HCT116 (cell line): ENCODE measurements at regions not wholly inside any gene's neighbourhood (a gene's known extent, or its start where the extent isn't known, plus 50 kb on each side); places are given as distances from the start of the nearest gene placed in this dataset.

ENCODE experiments used
- ATAC-seq: fragments of 200-7000 bp; cut with Tn5 transposase; 2 replicates; pipeline ENCODE4 v1.9.1; 2020; ENCODE audit warnings: mild to moderate bottlenecking, moderate library complexity
- BruUV-seq: library from RNA; stranded (reverse); fragments of 400-500 nt; replicated peaks from 2 replicates; lab custom pipeline; 2021; lab: Mats Ljungman, UMichigan
- CTCF ChIA-PET: fragments of 300-600 bp; sonication (Branson Sonifier 250); formaldehyde crosslinking; loops from one replicate; lab custom pipeline; 2021; ENCODE audit warnings: antibody characterized with exemption; lab: Charles Lee
- POLR2A ChIA-PET: fragments of 300-600, 350-600 bp; sonication (Branson Sonifier 250); formaldehyde crosslinking; loops from one replicate; lab custom pipeline; 2021; ENCODE audit warnings: antibody characterized with exemption; lab: Charles Lee
- RAD21 ChIA-PET, 2 experiments: fragments of 300-600 bp; sonication (Branson Sonifier 250); formaldehyde crosslinking; loops; one replicate each; lab custom pipeline; 2023; ENCODE audit warnings: low total read pairs in 2 of 2; ENCODE audit not compliant: uncharacterized antibody in 2 of 2, unreplicated experiment in 2 of 2, low non-redundant PET in 1 of 2; lab: Charles Lee
- DNase-seq: peaks from one replicate; pipeline ENCODE4 v3.0.0-alpha.2; 2010; ENCODE audit warnings: low read depth, low spot score
- H2AFZ ChIP-seq: fragments of 200-600 bp; shearing (Covaris generic), sonication (generic); 2 replicates; pipeline ENCODE4 v1.6.1; 2017; ENCODE audit warnings: low read depth, mixed run types, mixed read lengths, antibody characterized with exemption, low read length; ENCODE audit not compliant: poor library complexity, severe bottlenecking
- H3K27ac ChIP-seq: 2 replicates; pipeline ENCODE4 v1.5.1; 2012; ENCODE audit warnings: low read depth, low read length
- H3K27me3 ChIP-seq: fragments of 200-600 bp; sonication (generic); 2 replicates; pipeline ENCODE4 v1.6.1; 2016; ENCODE audit warnings: mixed run types, low read length, mixed read lengths; ENCODE audit not compliant: insufficient read depth
- H3K36me3 ChIP-seq, 2 experiments: fragments of 200-500 bp in 1 of 2; fragments of 200-600 bp in 1 of 2; sonication (Bioruptor generic) in 1 of 2; sonication (generic) in 1 of 2; 2 replicates each; pipeline versions ENCODE4 v1.5.1 to v1.6.1; 2014 to 2016; ENCODE audit warnings: low read length in 2 of 2, inconsistent platforms in 1 of 2, mixed read lengths in 1 of 2, mixed run types in 1 of 2; ENCODE audit not compliant: insufficient read depth in 2 of 2, control insufficient read depth in 1 of 2
- H3K4me1 ChIP-seq, 2 experiments: fragments of 200-600 bp in 1 of 2; sonication (generic) in 1 of 2; 2 replicates each; pipeline versions ENCODE4 v1.5.1 to v1.6.1; 2012 to 2017; ENCODE audit warnings: low read length in 2 of 2, inconsistent platforms in 1 of 2, mild to moderate bottlenecking in 1 of 2, mixed read lengths in 1 of 2, mixed run types in 1 of 2, moderate library complexity in 1 of 2; ENCODE audit not compliant: insufficient read depth in 2 of 2, control insufficient read depth in 1 of 2
- H3K4me2 ChIP-seq: fragments of 200-600 bp; sonication (generic); 2 replicates; pipeline ENCODE4 v1.6.1; 2017; ENCODE audit warnings: mixed run types, low read length, mixed read lengths
- H3K4me3 ChIP-seq, 2 experiments: fragments of 200-600 bp in 1 of 2; sonication (generic) in 1 of 2; replicated peaks in 1 of 2; 2 replicates each; pipeline ENCODE4 v1.5.1; 2011 to 2016; ENCODE audit warnings: low read length in 2 of 2, control low read depth in 1 of 2, low read depth in 1 of 2, mild to moderate bottlenecking in 1 of 2, mixed read lengths in 1 of 2, mixed run types in 1 of 2
- H3K79me2 ChIP-seq: fragments of 200-600 bp; sonication (generic); 2 replicates; pipeline ENCODE4 v1.6.1; 2017; ENCODE audit warnings: mild to moderate bottlenecking, mixed run types, low read length, moderate library complexity, mixed read lengths; ENCODE audit not compliant: insufficient read depth
- H3K9ac ChIP-seq: fragments of 200-600 bp; sonication (generic); 2 replicates; pipeline ENCODE4 v1.6.1; 2016; ENCODE audit warnings: low read length, mixed read lengths
- H3K9me2 ChIP-seq: fragments of 200-600 bp; sonication (generic), shearing (Covaris generic); 2 replicates; pipeline ENCODE4 v1.6.1; 2017; ENCODE audit warnings: mixed run types, mild to moderate bottlenecking, moderate library complexity; ENCODE audit not compliant: insufficient read depth
- H3K9me3 ChIP-seq, 2 experiments: fragments of 200-500 bp in 1 of 2; fragments of 200-600 bp in 1 of 2; sonication (Bioruptor generic) in 1 of 2; sonication (generic) in 1 of 2; 2 replicates each; pipeline ENCODE4 v1.6.1; 2014 to 2017; ENCODE audit warnings: low read length in 2 of 2, mixed read lengths in 2 of 2, inconsistent platforms in 1 of 2, low read depth in 1 of 2, mild to moderate bottlenecking in 1 of 2, mixed run types in 1 of 2, moderate library complexity in 1 of 2; ENCODE audit not compliant: control insufficient read depth in 1 of 2, insufficient read depth in 1 of 2
- H4K20me1 ChIP-seq: fragments of 200-600 bp; sonication (generic), shearing (Covaris generic); 2 replicates; pipeline ENCODE4 v1.6.1; 2017; ENCODE audit warnings: mixed run types, mild to moderate bottlenecking, moderate library complexity; ENCODE audit not compliant: insufficient read depth
- ELF1 ChIP-seq: IDR thresholded peaks from 2 replicates; pipeline ENCODE4 v1.6.1; 2012; ENCODE audit warnings: low read depth, borderline replicate concordance
- EZH2 ChIP-seq: fragments of 200-600 bp; sonication (generic); IDR thresholded peaks from 2 replicates; pipeline ENCODE4 v1.6.1; 2017; ENCODE audit warnings: antibody characterized with exemption, mixed run types
- JUND ChIP-seq: IDR thresholded peaks from 2 replicates; pipeline ENCODE4 v1.6.1; 2012
- POLR2A ChIP-seq: IDR thresholded peaks from 2 replicates; pipeline ENCODE4 v1.7.0; 2011; ENCODE audit warnings: borderline replicate concordance; ENCODE audit not compliant: insufficient read depth, insufficient read length; ENCODE audit errors: extremely low read depth
- YY1 ChIP-seq: IDR thresholded peaks from 2 replicates; pipeline ENCODE4 v1.6.1; 2011; ENCODE audit warnings: low read length, low read depth, moderate library complexity, mild to moderate bottlenecking; ENCODE audit not compliant: insufficient replicate concordance; ENCODE audit errors: extremely low read depth
- ZNF274 ChIP-seq: fragments of 200-500 bp; sonication (Bioruptor generic); IDR thresholded peaks from 2 replicates; pipeline ENCODE4 v1.6.1; 2014; ENCODE audit warnings: mild to moderate bottlenecking, low read depth, low read length, inconsistent platforms
- intact Hi-C: fragments of 100-400 bp; cut with micrococcal nuclease; formaldehyde crosslinking; loops from 2 replicates; pipeline ENCODE4 v1.10.0; 2022
- TF ChIP-seq, protein P1 (sequence below), 3 experiments: fragments of 200-600 bp in 1 of 3; sonication (generic) in 1 of 3; IDR thresholded peaks in 2 of 3; conservative IDR thresholded peaks in 1 of 3; 2 replicates each; pipeline ENCODE4 v1.5.1; 2012 to 2017; ENCODE audit warnings: low read depth in 2 of 3, low read length in 2 of 3, antibody characterized with exemption in 1 of 3, borderline replicate concordance in 1 of 3, control low read depth in 1 of 3, mild to moderate bottlenecking in 1 of 3, mixed read lengths in 1 of 3, mixed run types in 1 of 3, moderate library complexity in 1 of 3; ENCODE audit not compliant: insufficient read depth in 1 of 3

DNA sequence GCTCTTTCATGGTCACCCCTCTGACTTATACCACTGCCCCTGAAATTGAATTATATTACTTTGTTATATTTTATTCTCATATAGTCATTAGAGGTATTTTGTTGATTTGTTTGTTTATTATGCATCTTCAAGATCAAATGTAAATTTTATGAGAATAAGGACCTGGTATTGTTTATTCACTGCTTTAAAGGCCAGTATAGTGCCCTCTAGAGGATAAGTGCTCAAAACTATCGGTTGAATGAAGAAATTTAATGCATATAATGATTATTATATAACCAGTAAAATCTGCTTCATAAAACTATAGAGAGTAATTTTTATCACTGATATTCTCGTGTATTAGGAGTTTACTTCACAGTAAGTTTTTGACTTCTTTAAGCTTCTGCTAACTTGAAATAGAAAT, 1401.9 kb downstream of the SLITRK1 start:
- H3K27ac ChIP-seq = no peak overlapping the region
- RAD21 ChIA-PET = no interaction called here
- H3K4me1 ChIP-seq = no peaks in the 10 kb centered on the region
- POLR2A ChIA-PET = no interaction called here
- no peak overlapping the region for H3K4me3 ChIP-seq
- TF ChIP-seq ELF1 = no peak
- TF ChIP-seq, protein P1, sequence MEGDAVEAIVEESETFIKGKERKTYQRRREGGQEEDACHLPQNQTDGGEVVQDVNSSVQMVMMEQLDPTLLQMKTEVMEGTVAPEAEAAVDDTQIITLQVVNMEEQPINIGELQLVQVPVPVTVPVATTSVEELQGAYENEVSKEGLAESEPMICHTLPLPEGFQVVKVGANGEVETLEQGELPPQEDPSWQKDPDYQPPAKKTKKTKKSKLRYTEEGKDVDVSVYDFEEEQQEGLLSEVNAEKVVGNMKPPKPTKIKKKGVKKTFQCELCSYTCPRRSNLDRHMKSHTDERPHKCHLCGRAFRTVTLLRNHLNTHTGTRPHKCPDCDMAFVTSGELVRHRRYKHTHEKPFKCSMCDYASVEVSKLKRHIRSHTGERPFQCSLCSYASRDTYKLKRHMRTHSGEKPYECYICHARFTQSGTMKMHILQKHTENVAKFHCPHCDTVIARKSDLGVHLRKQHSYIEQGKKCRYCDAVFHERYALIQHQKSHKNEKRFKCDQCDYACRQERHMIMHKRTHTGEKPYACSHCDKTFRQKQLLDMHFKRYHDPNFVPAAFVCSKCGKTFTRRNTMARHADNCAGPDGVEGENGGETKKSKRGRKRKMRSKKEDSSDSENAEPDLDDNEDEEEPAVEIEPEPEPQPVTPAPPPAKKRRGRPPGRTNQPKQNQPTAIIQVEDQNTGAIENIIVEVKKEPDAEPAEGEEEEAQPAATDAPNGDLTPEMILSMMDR (IDR thresholded peaks at IDR 0.05 in 2 of 3, conservative IDR thresholded peaks at IDR 0.05 in 1 of 3; ENCODE audit: borderline replicate concordance in 1 of 3, insufficient read depth in 1 of 3, low read depth in 2 of 3, low read length in 2 of 3) = peak in 2 of 3 experiments; percentile 38 to 55; a peak in 3 of 6 replicates
- no peaks in the 10 kb centered on the region for H3K79me2 ChIP-seq
- DNase-seq (no peak), ATAC-seq (no peak)
- no peaks in the 10 kb centered on the region for H3K9me2 ChIP-seq
- no peak overlapping the region for H3K9ac ChIP-seq
- H2AFZ ChIP-seq = no peak overlapping the region
- no peak overlapping the region for H3K4me2 ChIP-seq
- H4K20me1 ChIP-seq = no peaks in the 10 kb centered on the region; the same call in 1 of the 2 replicates
- H3K36me3 ChIP-seq = no peaks in the 10 kb centered on the region
- H3K27me3 ChIP-seq = no peaks in the 10 kb centered on the region
- peaks cover 0 to 6% of the 10 kb centered on the region in 2 experiments; a peak in 1 of 4 replicates for H3K9me3 ChIP-seq
- no TSS peak for BruUV-seq
- intact Hi-C loops = no loop called here
- CTCF ChIA-PET = no interaction called here

DNA sequence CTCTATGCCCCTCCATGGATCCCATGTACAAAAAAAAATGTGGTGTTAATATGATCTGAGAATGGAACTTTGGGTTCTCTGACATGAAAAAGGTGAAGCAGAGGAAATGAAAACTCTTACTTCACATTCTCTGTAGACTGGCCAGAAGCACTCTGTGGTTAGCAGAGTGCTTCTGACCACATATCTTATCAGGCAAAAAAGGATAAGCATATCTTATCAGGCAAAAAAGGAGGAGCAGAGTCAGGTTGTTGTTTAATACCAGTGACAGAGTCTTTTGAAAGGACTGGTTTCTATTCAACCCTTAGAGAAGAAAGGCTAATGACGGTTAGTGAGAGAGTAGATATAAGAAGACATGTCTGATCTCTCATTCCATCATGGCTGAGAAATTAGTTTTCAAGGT, 1404.8 kb downstream of the SLITRK1 start:
- Histone ChIP-seq H3K4me2 (no peak overlapping the region), H2AFZ (no peak overlapping the region), H3K27me3 (no peaks in the 10 kb centered on the region), H3K4me1 (no peaks in the 10 kb centered on the region), H4K20me1 (no peaks in the 10 kb centered on the region; the same call in 1 of the 2 replicates), H3K9ac (no peak overlapping the region), H3K36me3 (no peaks in the 10 kb centered on the region), H3K4me3 (no peak overlapping the region), H3K9me2 (no peaks in the 10 kb centered on the region), H3K27ac (no peak overlapping the region), H3K79me2 (no peaks in the 10 kb centered on the region), H3K9me3 (peaks cover 0 to 6% of the 10 kb centered on the region in 2 experiments; a peak in 1 of 4 replicates)
- CTCF ChIA-PET = no interaction called here
- no peak for DNase-seq
- intact Hi-C loops = no loop called here
- no peak for ATAC-seq
- RAD21 ChIA-PET = no interaction called here
- no TSS peak for BruUV-seq
- POLR2A ChIA-PET = no interaction called here
- TF ChIP-seq EZH2 = no peak
- no peak for TF ChIP-seq YY1
- TF ChIP-seq JUND = no peak
- no peak for TF ChIP-seq POLR2A
- no peak for TF ChIP-seq ZNF274
